IMR-90 (cell line): ENCODE measurements at regions not wholly inside any gene's neighbourhood (a gene's known extent, or its start where the extent isn't known, plus 50 kb on each side); places are given as distances from the start of the nearest gene placed in this dataset.

Experiments used
- ATAC-seq: fragments of 200-7000 bp; cut with Tn5 transposase; 2 replicates; pipeline ENCODE4 v1.9.1; 2020; ENCODE audit warnings: low read depth, mild to moderate bottlenecking, moderate library complexity
- BruUV-seq: library from RNA; stranded (reverse); fragments of 400-500 nt; replicated peaks from 2 replicates; lab custom pipeline; 2021; lab: Mats Ljungman, UMichigan
- CTCF ChIA-PET: fragments of 300-600 bp; formaldehyde crosslinking; extraction: SDS; loops from one replicate; lab custom pipeline; 2021; ENCODE audit warnings: antibody characterized with exemption; lab: Yijun Ruan, JAX
- POLR2A ChIA-PET: fragments of 300-600 bp; sonication (Branson Sonifier 250); formaldehyde crosslinking; loops from one replicate; lab custom pipeline; 2022; ENCODE audit warnings: antibody characterized with exemption; ENCODE audit not compliant: unreplicated experiment; lab: Charles Lee
- DNase-seq: peaks from one replicate; pipeline ENCODE4 v3.0.0; 2013
- H2AFZ ChIP-seq: replicated peaks from 2 replicates; pipeline ENCODE3; 2013; ENCODE audit warnings: low read length, mild to moderate bottlenecking; ENCODE audit not compliant: poor library complexity
- H2AK5ac ChIP-seq: 2 replicates; pipeline ENCODE4 v1.6.1; 2013; ENCODE audit warnings: low read depth, low read length, inconsistent platforms
- H2AK9ac ChIP-seq: replicated peaks from 2 replicates; pipeline ENCODE3; 2013; ENCODE audit warnings: mild to moderate bottlenecking, low read depth, low read length, moderate library complexity; ENCODE audit not compliant: poor library complexity
- H2BK120ac ChIP-seq: 2 replicates; pipeline ENCODE4 v1.6.1; 2013; ENCODE audit warnings: low read depth, low read length, inconsistent platforms
- H2BK15ac ChIP-seq: 3 replicates; pipeline ENCODE4 v1.6.1; 2013; ENCODE audit warnings: low read depth, low read length, inconsistent platforms
- H2BK20ac ChIP-seq: 2 replicates; pipeline ENCODE4 v1.6.1; 2013; ENCODE audit warnings: low read depth, mild to moderate bottlenecking, inconsistent platforms, low read length, moderate library complexity
- H2BK5ac ChIP-seq: 2 replicates; pipeline ENCODE4 v1.6.1; 2013; ENCODE audit warnings: mild to moderate bottlenecking, low read depth, low read length, inconsistent platforms; ENCODE audit not compliant: poor library complexity, severe bottlenecking
- H3K14ac ChIP-seq: replicated peaks from 2 replicates; pipeline ENCODE4 v1.6.1; 2013; ENCODE audit warnings: low read depth, low read length, inconsistent platforms
- H3K18ac ChIP-seq: 2 replicates; pipeline ENCODE4 v1.6.1; 2013; ENCODE audit warnings: low read depth, low read length, control low read depth
- H3K23ac ChIP-seq: 2 replicates; pipeline ENCODE4 v1.6.1; 2013; ENCODE audit warnings: low read depth, low read length, inconsistent platforms
- H3K27ac ChIP-seq: 2 replicates; pipeline ENCODE4 v1.5.1; 2013; ENCODE audit warnings: mild to moderate bottlenecking, control low read depth, low read length; ENCODE audit not compliant: insufficient read depth
- H3K27me3 ChIP-seq: 2 replicates; pipeline ENCODE4 v1.6.1; 2013; ENCODE audit warnings: low read length; ENCODE audit not compliant: control insufficient read depth, insufficient read depth
- H3K36me3 ChIP-seq: 2 replicates; pipeline ENCODE4 v1.6.1; 2013; ENCODE audit warnings: low read length, mixed read lengths; ENCODE audit not compliant: control insufficient read depth, insufficient read depth
- H3K4ac ChIP-seq: 2 replicates; pipeline ENCODE4 v1.6.1; 2013; ENCODE audit warnings: low read depth, low read length, inconsistent platforms
- H3K4me1 ChIP-seq: 2 replicates; pipeline ENCODE4 v1.6.1; 2013; ENCODE audit warnings: low read length, mixed read lengths; ENCODE audit not compliant: control insufficient read depth, insufficient read depth
- H3K4me2 ChIP-seq: 2 replicates; pipeline ENCODE4 v1.6.1; 2013; ENCODE audit warnings: low read depth, mild to moderate bottlenecking, control low read depth, low read length, moderate library complexity
- H3K4me3 ChIP-seq: 2 replicates; pipeline ENCODE4 v1.5.1; 2013; ENCODE audit warnings: low read depth, mild to moderate bottlenecking, control low read depth, low read length, moderate library complexity; ENCODE audit not compliant: insufficient read depth
- H3K56ac ChIP-seq: 2 replicates; pipeline ENCODE4 v1.6.1; 2013; ENCODE audit warnings: low read length, inconsistent platforms; ENCODE audit not compliant: insufficient read depth; ENCODE audit errors: extremely low read depth
- H3K79me1 ChIP-seq, 2 experiments: 2 replicates each; pipeline ENCODE4 v1.6.1; 2013; ENCODE audit warnings: low read length in 2 of 2, inconsistent platforms in 1 of 2, low read depth in 1 of 2
- H3K9ac ChIP-seq: 2 replicates; pipeline ENCODE4 v1.6.1; 2013; ENCODE audit warnings: low read depth, low read length, control low read depth
- H3K9me1 ChIP-seq: 2 replicates; pipeline ENCODE4 v1.6.1; 2013; ENCODE audit warnings: low read length, inconsistent platforms; ENCODE audit not compliant: insufficient read depth
- H3K9me3 ChIP-seq: 2 replicates; pipeline ENCODE4 v1.6.1; 2013; ENCODE audit warnings: low read length; ENCODE audit not compliant: control insufficient read depth, insufficient read depth
- H4K20me1 ChIP-seq: 2 replicates; pipeline ENCODE4 v1.6.1; 2013; ENCODE audit warnings: low read length, inconsistent platforms; ENCODE audit not compliant: insufficient read depth
- H4K5ac ChIP-seq: 2 replicates; pipeline ENCODE4 v1.6.1; 2013; ENCODE audit warnings: mild to moderate bottlenecking, low read depth, low read length, control low read depth
- H4K8ac ChIP-seq, 2 experiments: 2 replicates each; pipeline ENCODE4 v1.6.1; 2013; ENCODE audit warnings: low read depth in 2 of 2, low read length in 2 of 2, control low read depth in 1 of 2, inconsistent platforms in 1 of 2
- H4K91ac ChIP-seq: 2 replicates; pipeline ENCODE4 v1.6.1; 2013; ENCODE audit warnings: low read depth, low read length, inconsistent platforms; ENCODE audit not compliant: insufficient read depth
- MAFK ChIP-seq: IDR thresholded peaks from 2 replicates; pipeline ENCODE4 v1.6.1; 2012; ENCODE audit warnings: low read depth, low read length, improper control_type of control experiment
- POLR2A ChIP-seq: IDR thresholded peaks from 2 replicates; pipeline ENCODE4 v1.6.1; 2012; ENCODE audit warnings: mild to moderate bottlenecking, low read depth, low read length
- WGBS, 2 experiments: methylation state at CpG; one replicate each; pipeline versions ENCODE4 v1.1.5 to v1.1.7; 2013; ENCODE audit warnings: missing lambda C conversion rate in 2 of 2; ENCODE audit not compliant: insufficient read length in 1 of 2; ENCODE audit errors: extremely low coverage in 2 of 2; 5-methylcytosine and 5-hydroxymethylcytosine counted together
- dilution Hi-C: fragments of 300-500 bp; cut with HindIII; formaldehyde crosslinking; loops from one replicate; pipeline ENCODE4 v1.14.3; 2018; ENCODE audit warnings: low sequenced_read_pairs; ENCODE audit not compliant: unreplicated experiment
- in situ Hi-C: fragments of 300-500 bp; cut with MboI; formaldehyde crosslinking; loops from 3 replicates; pipeline ENCODE4 v1.14.3; 2019; ENCODE audit warnings: low sequenced_read_pairs, inconsistent platforms, mixed read lengths
- intact Hi-C: fragments of 100-400 bp; cut with micrococcal nuclease; formaldehyde crosslinking; loops from 2 replicates; pipeline ENCODE4 v1.10.0; 2022

- Histone ChIP-seq H3K14ac (no peak overlapping the region), H3K27me3 (peaks cover 3% of the 10 kb centered on the region), H3K9me1 (no peaks in the 10 kb centered on the region), H4K20me1 (no peaks in the 10 kb centered on the region), H2BK120ac (no peak overlapping the region), H2AK9ac (no peak overlapping the region), H2BK20ac (no peak overlapping the region), H2BK15ac (no peak overlapping the region), H3K56ac (no peak overlapping the region), H3K9me3 (no peaks in the 10 kb centered on the region), H3K4ac (no peak overlapping the region), H4K8ac (no peak overlapping the region), H3K23ac (no peak overlapping the region), H3K4me1 (no peaks in the 10 kb centered on the region), H3K9ac (no peak overlapping the region), H2BK5ac (no peak overlapping the region), H4K5ac (no peak overlapping the region), H2AK5ac (no peak overlapping the region), H3K4me2 (no peak overlapping the region), H3K27ac (no peak overlapping the region), H4K91ac (no peak overlapping the region), H3K18ac (no peak overlapping the region), H3K36me3 (no peaks in the 10 kb centered on the region), H2AFZ (no peak overlapping the region), H3K79me1 (no peaks in the 10 kb centered on the region), H3K4me3 (no peak overlapping the region)
- no peak for DNase-seq
- no TSS peak for BruUV-seq
- no CpG with 5 or more reads among the region's 1 CpG for WGBS, 2 experiments
- no peak for ATAC-seq
- TF ChIP-seq MAFK (peak; percentile 36; the same call in 1 of the 2 replicates), POLR2A (no peak)
- dilution Hi-C loops: no loop called here
- intact Hi-C loops: no loop called here
- POLR2A ChIA-PET: no interaction called here
- CTCF ChIA-PET: no interaction called here
- in situ Hi-C loops: no loop called here
Measured at GRCh38 chr2:12141618-12142258, 395.3 kb downstream of the LPIN1 start.
